ENCODE measurements at regions not wholly inside any gene's neighbourhood (a gene's known extent, or its start where the extent isn't known, plus 50 kb on each side); places are given as distances from the start of the nearest gene placed in this dataset.
A peak's percentile ranks its signal among the peaks of the same experiment; 100 is the strongest.

DNA sequence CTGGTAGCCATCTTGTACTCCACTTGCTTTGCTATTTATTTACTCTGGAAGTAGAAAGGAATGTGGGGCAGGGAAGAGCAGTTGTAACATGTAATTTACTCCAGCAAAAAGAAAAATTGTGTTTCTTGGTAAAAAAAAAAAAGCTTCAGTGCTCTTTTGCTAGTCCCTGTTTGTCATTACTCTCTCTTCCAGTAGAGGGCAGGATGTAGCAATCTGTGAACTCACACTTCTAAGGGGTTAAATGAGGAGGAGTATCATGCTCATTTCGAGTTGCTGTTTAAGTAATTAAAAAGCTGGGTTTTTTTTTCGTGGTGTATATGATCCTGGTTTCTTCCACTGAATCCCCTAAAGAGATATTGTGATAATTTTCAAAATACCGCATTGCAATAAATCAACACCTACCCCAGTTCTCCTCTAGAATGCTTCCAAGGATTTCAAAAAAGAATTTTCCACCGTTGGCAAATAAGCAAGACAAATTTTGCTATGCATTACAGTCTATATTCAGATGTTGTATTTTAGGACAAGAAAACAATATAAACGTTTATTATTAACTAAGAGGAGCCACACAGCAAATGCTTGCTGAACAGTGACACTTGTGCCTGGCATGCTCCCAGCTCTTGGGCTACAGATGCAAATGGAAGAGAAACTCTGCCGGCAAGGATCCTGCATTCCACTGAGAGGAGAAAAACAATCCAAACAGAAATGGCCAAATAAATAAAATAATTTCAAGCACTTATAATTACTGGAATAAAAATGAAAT is 261.6 kb downstream of the ASXL3 start:
- TF ChIP-seq, protein P1, sequence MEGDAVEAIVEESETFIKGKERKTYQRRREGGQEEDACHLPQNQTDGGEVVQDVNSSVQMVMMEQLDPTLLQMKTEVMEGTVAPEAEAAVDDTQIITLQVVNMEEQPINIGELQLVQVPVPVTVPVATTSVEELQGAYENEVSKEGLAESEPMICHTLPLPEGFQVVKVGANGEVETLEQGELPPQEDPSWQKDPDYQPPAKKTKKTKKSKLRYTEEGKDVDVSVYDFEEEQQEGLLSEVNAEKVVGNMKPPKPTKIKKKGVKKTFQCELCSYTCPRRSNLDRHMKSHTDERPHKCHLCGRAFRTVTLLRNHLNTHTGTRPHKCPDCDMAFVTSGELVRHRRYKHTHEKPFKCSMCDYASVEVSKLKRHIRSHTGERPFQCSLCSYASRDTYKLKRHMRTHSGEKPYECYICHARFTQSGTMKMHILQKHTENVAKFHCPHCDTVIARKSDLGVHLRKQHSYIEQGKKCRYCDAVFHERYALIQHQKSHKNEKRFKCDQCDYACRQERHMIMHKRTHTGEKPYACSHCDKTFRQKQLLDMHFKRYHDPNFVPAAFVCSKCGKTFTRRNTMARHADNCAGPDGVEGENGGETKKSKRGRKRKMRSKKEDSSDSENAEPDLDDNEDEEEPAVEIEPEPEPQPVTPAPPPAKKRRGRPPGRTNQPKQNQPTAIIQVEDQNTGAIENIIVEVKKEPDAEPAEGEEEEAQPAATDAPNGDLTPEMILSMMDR (IDR thresholded peaks at IDR 0.05): peak in 3 of 6 experiments; percentile 18 to 42 (median 23)
- TF ChIP-seq POLR2AphosphoS5 (IDR thresholded peaks at IDR 0.05): no peak

All from upper lobe of left lung (tissue), 4 donors.